ENCODE measurements at regions not wholly inside any gene's neighbourhood (a gene's known extent, or its start where the extent isn't known, plus 50 kb on each side); places are given as distances from the start of the nearest gene placed in this dataset.

DNA sequence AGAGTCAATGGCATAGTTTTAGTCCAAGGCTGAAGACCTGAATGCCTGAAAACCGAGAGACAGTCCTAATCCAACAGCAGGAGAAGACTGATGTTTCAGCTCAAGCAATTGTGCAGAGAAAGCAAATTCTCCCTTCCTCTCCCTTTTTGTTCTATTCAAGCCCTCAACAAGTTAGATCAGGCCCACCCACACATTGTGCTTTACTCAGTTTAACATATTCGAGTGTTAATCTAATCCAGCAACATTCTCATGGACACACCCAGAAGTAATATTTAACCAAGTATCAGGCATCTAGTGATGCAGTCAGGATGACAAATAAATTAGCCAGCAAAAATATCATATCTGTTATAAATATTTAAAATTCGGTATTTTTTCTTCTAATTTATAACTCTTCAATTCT is 261.1 kb downstream of the HDGFL1 start:
- Histone ChIP-seq H3K9ac (ENCODE audit: low read depth, low read length) (no peak overlapping the region), H3K9me3 (ENCODE audit: insufficient read depth, low read length, severe bottlenecking) (no peaks in the 10 kb centered on the region), H4K20me1 (ENCODE audit: insufficient read depth, low read length) (no peaks in the 10 kb centered on the region), H3K27ac (ENCODE audit: low read length) (no peak overlapping the region), H3K79me2 (ENCODE audit: insufficient read depth, low read length) (no peaks in the 10 kb centered on the region), H3K4me3 (ENCODE audit: low read depth in 1 of 2, low read length in 2 of 2) (no peak overlapping the region), H3K36me3 (ENCODE audit: insufficient read depth, low read length) (no peaks in the 10 kb centered on the region), H2AFZ (ENCODE audit: low read depth, low read length) (no peak overlapping the region), H3K27me3 (ENCODE audit: insufficient read depth, low read length, poor library complexity) (no peaks in the 10 kb centered on the region), H3K4me2 (ENCODE audit: insufficient read depth, low read length) (no peak overlapping the region), H3K4me1 (ENCODE audit: insufficient read depth, low read length) (no peaks in the 10 kb centered on the region)
- no peak for ATAC-seq (ENCODE audit: insufficient read depth, low read depth)
- no peak for DNase-seq
- TF ChIP-seq, protein P1, sequence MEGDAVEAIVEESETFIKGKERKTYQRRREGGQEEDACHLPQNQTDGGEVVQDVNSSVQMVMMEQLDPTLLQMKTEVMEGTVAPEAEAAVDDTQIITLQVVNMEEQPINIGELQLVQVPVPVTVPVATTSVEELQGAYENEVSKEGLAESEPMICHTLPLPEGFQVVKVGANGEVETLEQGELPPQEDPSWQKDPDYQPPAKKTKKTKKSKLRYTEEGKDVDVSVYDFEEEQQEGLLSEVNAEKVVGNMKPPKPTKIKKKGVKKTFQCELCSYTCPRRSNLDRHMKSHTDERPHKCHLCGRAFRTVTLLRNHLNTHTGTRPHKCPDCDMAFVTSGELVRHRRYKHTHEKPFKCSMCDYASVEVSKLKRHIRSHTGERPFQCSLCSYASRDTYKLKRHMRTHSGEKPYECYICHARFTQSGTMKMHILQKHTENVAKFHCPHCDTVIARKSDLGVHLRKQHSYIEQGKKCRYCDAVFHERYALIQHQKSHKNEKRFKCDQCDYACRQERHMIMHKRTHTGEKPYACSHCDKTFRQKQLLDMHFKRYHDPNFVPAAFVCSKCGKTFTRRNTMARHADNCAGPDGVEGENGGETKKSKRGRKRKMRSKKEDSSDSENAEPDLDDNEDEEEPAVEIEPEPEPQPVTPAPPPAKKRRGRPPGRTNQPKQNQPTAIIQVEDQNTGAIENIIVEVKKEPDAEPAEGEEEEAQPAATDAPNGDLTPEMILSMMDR (IDR thresholded peaks at IDR 0.05; ENCODE audit: borderline replicate concordance, extremely low read depth, low read length, poor library complexity, severe bottlenecking): no peak
- no peak for TF ChIP-seq EZH2 (IDR thresholded peaks at IDR 0.05; ENCODE audit: borderline replicate concordance, low read depth, low read length, severe bottlenecking)

DNA sequence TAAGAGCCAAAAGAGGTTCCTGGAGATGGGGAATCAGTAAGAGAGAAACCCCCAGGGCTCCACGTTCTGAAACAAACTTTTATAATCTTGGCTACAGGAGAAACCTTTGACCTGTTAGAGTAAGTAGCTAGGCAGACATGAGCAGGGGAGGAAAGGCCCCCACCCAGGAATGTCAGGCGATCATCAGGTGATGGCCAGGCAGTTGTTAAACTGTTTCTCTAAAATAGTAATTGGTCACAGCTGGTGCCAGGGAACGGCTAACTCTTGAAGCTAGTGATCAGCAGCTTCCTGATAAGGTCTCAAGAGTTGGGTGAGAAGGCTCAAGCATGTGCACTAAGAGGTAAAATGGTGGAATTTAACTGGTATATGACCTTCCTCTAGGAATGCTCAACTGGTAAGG is 263.8 kb downstream of the HDGFL1 start:
- no peak overlapping the region for H3K27ac ChIP-seq (ENCODE audit: low read length)
- H3K79me2 ChIP-seq (ENCODE audit: insufficient read depth, low read length): no peaks in the 10 kb centered on the region
- H3K4me2 ChIP-seq (ENCODE audit: insufficient read depth, low read length): no peak overlapping the region
- no peak overlapping the region for H3K9ac ChIP-seq (ENCODE audit: low read depth, low read length)
- no peak overlapping the region for H2AFZ ChIP-seq (ENCODE audit: low read depth, low read length)
- TF ChIP-seq EZH2 (IDR thresholded peaks at IDR 0.05; ENCODE audit: borderline replicate concordance, low read depth, low read length, severe bottlenecking): no peak
- TF ChIP-seq, protein P1 (IDR thresholded peaks at IDR 0.05; ENCODE audit: borderline replicate concordance, extremely low read depth, low read length, poor library complexity, severe bottlenecking): no peak
- no peak for ATAC-seq (ENCODE audit: insufficient read depth, low read depth)
- H4K20me1 ChIP-seq (ENCODE audit: insufficient read depth, low read length): no peaks in the 10 kb centered on the region
- no peak for DNase-seq
- no peaks in the 10 kb centered on the region for H3K27me3 ChIP-seq (ENCODE audit: insufficient read depth, low read length, poor library complexity)
- H3K36me3 ChIP-seq (ENCODE audit: insufficient read depth, low read length): no peaks in the 10 kb centered on the region
- no peaks in the 10 kb centered on the region for H3K4me1 ChIP-seq (ENCODE audit: insufficient read depth, low read length)
- no peak overlapping the region for H3K4me3 ChIP-seq (ENCODE audit: low read depth in 1 of 2, low read length in 2 of 2)
- H3K9me3 ChIP-seq (ENCODE audit: insufficient read depth, low read length, severe bottlenecking): peaks cover 2% of the 10 kb centered on the region

DNA sequence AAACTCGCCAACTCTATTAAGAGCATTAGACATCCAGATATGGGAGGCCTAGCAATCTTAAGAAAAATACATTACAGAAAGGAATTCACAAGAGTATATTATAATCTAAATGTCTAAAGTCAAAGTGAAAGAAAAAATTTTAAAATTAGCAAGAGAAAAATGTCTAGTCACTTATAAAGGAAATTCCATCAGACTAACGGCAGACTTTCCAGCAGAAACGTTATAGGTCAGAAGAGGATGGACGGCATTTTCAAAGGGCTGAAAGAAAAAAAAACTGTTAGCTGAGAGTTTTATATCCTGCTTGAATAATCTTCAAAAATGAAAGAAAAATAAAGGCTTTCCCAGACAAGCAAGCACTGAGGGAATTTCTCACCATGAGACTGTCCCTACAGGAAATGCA is 269.0 kb downstream of the HDGFL1 start:
- H3K27me3 ChIP-seq (ENCODE audit: insufficient read depth, low read length, poor library complexity): no peaks in the 10 kb centered on the region
- H3K36me3 ChIP-seq (ENCODE audit: insufficient read depth, low read length): no peaks in the 10 kb centered on the region
- H3K4me1 ChIP-seq (ENCODE audit: insufficient read depth, low read length): no peaks in the 10 kb centered on the region
- no peak overlapping the region for H2AFZ ChIP-seq (ENCODE audit: low read depth, low read length)
- peaks cover 15% of the 10 kb centered on the region for H3K9me3 ChIP-seq (ENCODE audit: insufficient read depth, low read length, severe bottlenecking)
- no peak overlapping the region for H3K27ac ChIP-seq (ENCODE audit: low read length)
- no peak overlapping the region for H3K9ac ChIP-seq (ENCODE audit: low read depth, low read length)
- H3K79me2 ChIP-seq (ENCODE audit: insufficient read depth, low read length): no peaks in the 10 kb centered on the region
- DNase-seq: no peak
- ATAC-seq (ENCODE audit: insufficient read depth, low read depth): no peak
- no peaks in the 10 kb centered on the region for H4K20me1 ChIP-seq (ENCODE audit: insufficient read depth, low read length)
- no peak overlapping the region for H3K4me2 ChIP-seq (ENCODE audit: insufficient read depth, low read length)
- no peak overlapping the region for H3K4me3 ChIP-seq (ENCODE audit: low read depth in 1 of 2, low read length in 2 of 2)
- TF ChIP-seq, protein P1 (IDR thresholded peaks at IDR 0.05; ENCODE audit: borderline replicate concordance, extremely low read depth, low read length, poor library complexity, severe bottlenecking): no peak

DNA sequence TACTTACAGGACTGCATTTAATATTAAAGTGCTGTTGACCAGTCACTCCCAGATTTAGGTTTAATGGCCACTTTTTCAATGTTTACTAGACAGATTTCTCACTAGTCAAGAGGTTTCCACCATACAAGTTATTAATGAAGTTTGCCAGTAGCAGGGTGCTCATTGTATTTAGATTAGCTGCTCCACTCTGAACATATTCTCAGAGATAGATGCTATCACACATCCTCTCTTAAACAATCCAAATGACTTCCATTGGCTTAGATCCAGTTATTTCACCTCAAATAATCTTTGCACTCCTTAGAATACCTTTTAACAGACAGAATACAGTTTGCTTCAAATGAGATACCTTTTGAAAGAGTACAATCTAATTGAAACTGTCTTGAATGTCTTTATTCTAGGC is 276.1 kb downstream of the HDGFL1 start:
- Histone ChIP-seq H4K20me1 (ENCODE audit: insufficient read depth, low read length) (no peaks in the 10 kb centered on the region), H3K9ac (ENCODE audit: low read depth, low read length) (no peak overlapping the region), H3K4me1 (ENCODE audit: insufficient read depth, low read length) (no peaks in the 10 kb centered on the region), H3K79me2 (ENCODE audit: insufficient read depth, low read length) (no peaks in the 10 kb centered on the region), H3K36me3 (ENCODE audit: insufficient read depth, low read length) (no peaks in the 10 kb centered on the region), H3K27me3 (ENCODE audit: insufficient read depth, low read length, poor library complexity) (no peaks in the 10 kb centered on the region), H3K9me3 (ENCODE audit: insufficient read depth, low read length, severe bottlenecking) (peaks cover 4% of the 10 kb centered on the region), H2AFZ (ENCODE audit: low read depth, low read length) (no peak overlapping the region), H3K4me3 (ENCODE audit: low read depth in 1 of 2, low read length in 2 of 2) (no peak overlapping the region), H3K4me2 (ENCODE audit: insufficient read depth, low read length) (no peak overlapping the region), H3K27ac (ENCODE audit: low read length) (no peak overlapping the region)
- DNase-seq (no peak), ATAC-seq (ENCODE audit: insufficient read depth, low read depth) (no peak)
- TF ChIP-seq, protein P1 (IDR thresholded peaks at IDR 0.05; ENCODE audit: borderline replicate concordance, extremely low read depth, low read length, poor library complexity, severe bottlenecking): no peak
- TF ChIP-seq EZH2 (IDR thresholded peaks at IDR 0.05; ENCODE audit: borderline replicate concordance, low read depth, low read length, severe bottlenecking): no peak

Data from DND-41 (cell line).